SIG-M5 (cell line): ENCODE measurements at regions not wholly inside any gene's neighbourhood (a gene's known extent, or its start where the extent isn't known, plus 50 kb on each side); places are given as distances from the start of the nearest gene placed in this dataset.
"Not testable (repeated sequence)": the region's sequence is repeated elsewhere in the genome, so short reads cannot be mapped to it uniquely, and the experiment has no call there.

Experiments
- DNase-seq: peaks from one replicate; lab custom pipeline; 2025; lab: John Stamatoyannopoulos, UW

DNA sequence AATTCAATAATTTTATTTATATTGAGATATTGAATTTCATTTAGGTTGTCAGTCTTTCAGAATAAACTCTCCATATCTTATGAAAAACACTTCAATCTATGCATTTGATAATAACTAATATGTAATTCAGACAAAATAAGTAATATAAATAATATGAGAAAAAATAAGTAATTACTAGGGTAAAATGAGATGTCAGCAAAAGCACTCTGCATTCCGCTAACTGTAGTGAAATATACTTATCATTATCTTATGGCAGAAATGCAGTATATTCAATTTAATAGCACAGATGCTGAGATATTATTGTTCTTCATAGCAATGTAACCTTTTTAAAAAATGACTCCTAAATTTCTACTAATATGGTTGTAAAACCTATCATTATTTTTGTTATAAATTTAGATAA, 606.2 kb upstream of the VRK2 start:
- DNase-seq, result no peak

- DNase-seq, result no peak
Observed at GRCh38 chr2:57443086-57443485, 603.5 kb upstream of the VRK2 start.

- DNase-seq, result peak; percentile 34
Observed at GRCh38 chr2:57443973-57444521, 602.6 kb upstream of the VRK2 start.

DNA sequence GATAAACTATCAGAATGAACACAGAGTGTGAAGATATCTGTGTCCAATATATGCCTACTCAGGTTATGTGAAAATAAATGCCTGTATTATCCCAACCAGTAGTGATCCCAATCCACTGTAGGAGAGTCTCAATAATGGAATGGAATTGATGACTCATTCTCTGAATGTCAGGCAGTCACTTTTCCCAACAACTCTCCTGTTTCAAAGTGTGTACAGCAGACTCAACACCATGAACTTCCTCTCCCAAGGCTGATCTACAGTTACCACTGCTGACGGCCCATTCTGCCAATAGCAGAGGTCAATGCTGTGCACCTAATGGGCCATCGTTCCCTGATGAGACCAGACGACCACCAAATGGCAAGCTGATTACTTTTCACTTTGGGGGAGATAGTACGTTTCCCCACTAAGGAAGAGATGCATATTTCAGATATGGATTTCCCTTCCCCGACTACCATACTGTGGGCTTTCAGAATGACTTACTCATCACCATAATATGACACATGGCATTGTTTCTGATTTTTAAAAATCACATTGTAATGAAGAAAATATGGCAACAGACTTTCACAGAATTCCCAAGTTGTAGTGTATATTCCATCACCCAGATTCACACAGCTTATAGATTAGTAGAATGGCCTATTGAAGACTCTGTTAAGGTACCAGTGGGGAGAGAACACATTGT, 601.7 kb upstream of the VRK2 start:
- DNase-seq, result no peak

DNA sequence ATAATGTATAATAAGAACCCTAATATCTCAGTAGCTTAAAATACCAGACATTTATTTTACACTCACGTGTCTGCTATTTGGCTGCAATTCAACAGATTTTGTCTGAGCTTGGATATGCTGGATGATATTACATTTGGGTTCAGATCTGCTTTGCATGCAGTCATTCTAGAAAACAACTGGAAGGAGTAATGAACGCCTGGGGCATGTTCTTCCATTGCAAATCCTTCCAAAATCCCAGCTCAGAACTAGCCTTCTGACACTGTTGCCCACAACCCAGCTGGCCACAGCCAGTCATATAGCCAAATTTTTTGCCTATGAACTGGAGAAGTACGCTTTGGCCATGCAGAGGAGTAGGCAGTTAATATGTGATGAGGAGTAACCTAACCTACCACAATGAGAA, 597.8 kb upstream of the VRK2 start:
- no peak for DNase-seq

GRCh38 chr2:57450170-57450569, 596.4 kb upstream of the VRK2 start:
- no peak for DNase-seq

GRCh38 chr2:57452634-57453033, 594.0 kb upstream of the VRK2 start:
- no peak for DNase-seq

DNA sequence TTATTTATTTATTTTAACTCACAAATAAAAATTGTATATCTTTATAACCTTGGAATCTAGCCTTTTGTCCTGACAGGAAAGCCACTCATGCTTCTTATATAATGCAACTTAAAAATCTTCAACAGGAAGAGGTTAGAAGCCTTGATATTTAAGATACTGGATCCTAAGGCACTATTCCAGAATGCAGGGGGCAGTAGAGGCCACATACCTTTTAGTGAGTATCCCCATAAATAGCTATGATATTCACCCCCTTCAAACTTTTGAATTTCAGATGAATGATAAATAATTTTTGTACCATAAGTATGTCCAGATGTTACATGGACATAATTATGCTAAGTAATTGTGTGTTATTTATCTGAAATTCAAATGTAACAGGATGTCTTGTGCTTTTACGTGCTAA, 592.7 kb upstream of the VRK2 start:
- DNase-seq, result no peak

- no peak for DNase-seq
Observed at GRCh38 chr2:57460396-57461276, 586.0 kb upstream of the VRK2 start.

- DNase-seq, result no peak
Observed at GRCh38 chr2:57461624-57462023, 585.0 kb upstream of the VRK2 start.

DNA sequence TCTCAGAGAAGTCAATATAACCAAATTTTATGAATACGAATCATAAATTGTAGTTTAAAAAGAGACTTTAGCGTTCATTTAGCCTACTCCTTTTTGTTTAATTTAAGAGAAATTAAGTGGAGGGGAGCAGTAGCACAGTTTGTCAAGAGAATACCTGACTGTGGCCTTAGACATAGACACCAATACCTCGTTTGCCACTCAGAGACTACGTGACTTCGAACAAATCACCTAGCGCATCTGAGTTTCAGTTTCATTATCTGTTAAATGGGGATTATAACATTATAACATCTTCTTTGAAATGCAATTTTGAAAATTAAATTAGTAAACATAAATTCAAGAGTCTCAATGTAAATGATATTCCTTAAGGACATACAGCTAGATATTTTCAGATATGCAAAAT, 581.5 kb upstream of the VRK2 start:
- DNase-seq, result no peak

DNA sequence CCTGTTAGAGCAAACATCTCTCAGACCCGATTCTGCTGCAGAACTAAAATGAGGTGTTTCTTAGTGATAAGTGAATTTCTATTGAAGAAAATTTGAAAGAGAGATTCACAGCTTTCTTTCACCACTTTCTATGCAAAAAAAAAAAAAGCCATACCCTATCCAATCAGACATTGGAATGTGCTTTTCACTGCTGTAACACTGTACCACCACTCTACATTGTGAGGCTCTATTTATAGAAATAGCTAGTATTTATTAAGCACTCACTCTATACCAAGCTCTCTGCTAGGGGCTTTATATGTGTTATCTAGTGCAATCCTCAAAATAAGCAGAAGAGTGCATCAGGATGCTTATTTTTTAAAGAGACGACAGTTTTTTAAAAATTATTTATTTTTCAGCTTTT, 580.6 kb upstream of the VRK2 start:
- no peak for DNase-seq

- DNase-seq, result no peak
Observed at GRCh38 chr2:57475391-57475790, 571.2 kb upstream of the VRK2 start.

GRCh38 chr2:57479981-57480380, 566.6 kb upstream of the VRK2 start:
- no peak for DNase-seq

DNA sequence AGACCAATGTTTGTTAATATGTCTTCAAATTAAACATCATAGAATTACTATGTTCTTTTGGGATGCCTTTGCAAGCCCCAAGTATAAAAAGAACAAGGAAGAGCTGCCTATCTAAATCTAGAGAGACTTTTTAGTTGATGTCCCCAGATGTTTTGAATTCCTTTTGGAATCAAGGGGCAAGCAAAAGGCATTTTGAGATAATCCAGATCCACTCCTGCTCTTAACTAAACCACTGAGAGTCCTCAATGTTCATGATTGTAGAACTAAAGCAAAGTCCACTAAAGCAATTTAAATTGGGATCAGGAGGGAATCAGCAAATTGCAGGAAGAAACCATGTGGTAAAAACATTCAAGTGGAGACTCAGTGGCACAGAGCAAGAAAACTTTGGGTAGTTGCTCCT, 558.5 kb upstream of the VRK2 start:
- no peak for DNase-seq

GRCh38 chr2:57490741-57491140, 555.9 kb upstream of the VRK2 start:
- DNase-seq, result no peak

DNA sequence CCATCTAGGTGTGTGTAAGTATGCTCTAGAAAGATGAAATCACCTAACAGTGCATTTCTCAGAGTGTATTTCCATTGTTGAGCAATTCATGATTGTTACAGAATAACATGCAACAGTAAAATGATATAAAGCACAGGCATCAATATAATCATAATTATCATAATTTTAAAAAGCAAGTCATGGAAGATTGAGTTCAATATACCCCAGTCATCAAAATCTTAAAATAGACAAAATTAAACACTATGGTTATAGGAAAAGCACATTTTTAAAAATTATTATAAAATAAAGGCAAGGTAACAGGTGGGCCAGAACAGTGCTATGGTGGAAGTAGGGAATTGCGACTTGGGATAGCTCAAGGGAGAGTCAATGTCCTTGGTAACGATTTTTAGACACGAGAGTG, 555.4 kb upstream of the VRK2 start:
- no peak for DNase-seq

DNA sequence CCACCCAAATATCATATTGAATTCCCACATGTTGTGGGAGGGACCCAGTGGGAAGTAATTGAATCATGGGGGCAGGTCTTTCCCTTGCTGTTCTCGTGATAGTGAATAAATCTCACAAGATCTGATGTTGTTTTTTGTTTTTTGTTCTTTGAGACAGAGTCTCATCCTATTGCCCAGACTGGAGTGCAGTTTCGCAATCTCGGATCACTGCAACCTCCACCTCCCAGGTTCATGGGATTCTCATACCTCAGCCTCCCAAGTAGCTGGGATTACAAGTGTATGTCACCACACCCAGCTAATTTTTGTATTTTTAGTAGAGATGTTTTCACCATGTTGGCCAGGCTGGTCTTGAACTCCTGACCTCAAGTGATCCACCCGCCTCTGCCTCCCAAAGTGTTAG, 552.6 kb upstream of the VRK2 start:
- DNase-seq, result not testable (repeated sequence)

GRCh38 chr2:57497489-57498096, 549.0 kb upstream of the VRK2 start:
- no peak for DNase-seq

DNA sequence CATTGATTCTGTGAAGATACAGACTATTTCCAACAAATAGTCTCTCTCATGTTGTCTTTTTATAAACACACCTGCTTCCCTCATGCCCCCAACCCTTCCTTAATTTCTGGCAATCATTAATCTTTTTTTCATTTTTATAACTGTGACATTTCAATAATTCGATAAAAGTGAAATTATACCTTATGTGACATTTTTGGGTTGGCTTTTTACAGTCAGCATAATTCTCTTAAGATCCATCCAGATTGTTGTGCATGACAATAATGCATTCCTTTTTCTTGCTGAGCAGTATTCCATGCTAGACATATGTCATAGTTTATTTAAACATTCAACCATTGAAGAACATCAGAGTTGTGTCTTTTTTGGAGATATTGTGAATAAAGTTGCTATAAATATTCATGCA, 541.8 kb upstream of the VRK2 start:
- DNase-seq, result no peak

- no peak for DNase-seq
Observed at GRCh38 chr2:57509189-57509588, 537.4 kb upstream of the VRK2 start.

- DNase-seq, result no peak
Observed at GRCh38 chr2:57510704-57511103, 535.9 kb upstream of the VRK2 start.

DNA sequence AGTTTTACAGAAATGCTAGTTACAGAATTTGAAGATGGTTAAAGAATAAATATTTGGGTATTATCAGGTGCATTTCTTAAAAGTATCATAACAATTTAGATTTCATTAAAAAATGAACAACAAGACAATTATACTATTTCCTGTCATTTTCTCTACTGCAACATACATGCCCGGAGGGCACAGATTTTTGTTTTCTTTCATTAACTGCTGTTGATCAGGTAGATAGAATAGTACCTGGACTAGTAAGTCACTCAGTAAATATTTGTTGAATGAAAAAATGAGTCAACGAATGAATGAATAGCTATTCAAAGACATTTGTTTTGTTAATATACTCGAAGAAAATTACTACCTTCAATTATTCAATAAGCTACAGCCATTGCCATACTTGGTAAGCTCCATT, 531.2 kb upstream of the VRK2 start:
- DNase-seq, result no peak
